Colonic mucosa (tissue), 4 donors: ENCODE measurements at regions not wholly inside any gene's neighbourhood (a gene's known extent, or its start where the extent isn't known, plus 50 kb on each side); places are given as distances from the start of the nearest gene placed in this dataset.
A peak's percentile ranks its signal among the peaks of the same experiment; 100 is the strongest.
"Not testable (repeated sequence)": the region's sequence is repeated elsewhere in the genome, so short reads cannot be mapped to it uniquely, and the experiment has no call there.

Experiments used
- DNase-seq: peaks from one replicate; pipeline ENCODE4 v3.0.0-alpha.2; 2020
- H3K27ac ChIP-seq: fragments of 200-600 bp; one replicate; pipeline ENCODE4 v1.8.0; 2021
- H3K27me3 ChIP-seq: fragments of 200-600 bp; one replicate; pipeline ENCODE4 v1.8.0; 2021
- H3K36me3 ChIP-seq: fragments of 200-600 bp; one replicate; pipeline ENCODE4 v1.8.0; 2021
- H3K4me1 ChIP-seq: fragments of 200-600 bp; one replicate; pipeline ENCODE4 v1.8.0; 2021; ENCODE audit warnings: mild to moderate bottlenecking
- H3K4me3 ChIP-seq: fragments of 200-600 bp; one replicate; pipeline ENCODE4 v1.8.0; 2021
- H3K9ac ChIP-seq, 2 donors: one replicate each; pipeline ENCODE4 v1.7.0; 2013; ENCODE audit warnings: control low read depth in 2 of 2, low read depth in 2 of 2, low read length in 2 of 2
- H3K9me3 ChIP-seq: fragments of 200-600 bp; one replicate; pipeline ENCODE4 v1.8.0; 2021
- CTCF ChIP-seq: fragments of 200-600 bp; IDR thresholded peaks from one replicate; pipeline ENCODE4 v1.8.0; 2022; ENCODE audit warnings: antibody characterized with exemption, mild to moderate bottlenecking
- intact Hi-C: fragments of 100-400 bp; cut with DNase I; formaldehyde crosslinking; loops from one replicate; pipeline ENCODE4 v1.14.1; 2022
- donor health status: healthy.
- donor health status: DM: no; HTN: no; CAD: no.
- donor health status: DM: no; HTN: no; CAD: no.

GRCh38 chr13:28574617-28575142 lies 79.8 kb upstream of the FLT1 start:
- intact Hi-C loops, result no loop called here
- Histone ChIP-seq H3K27ac (peak overlapping the region; percentile 52), H3K9me3 (no peaks in the 10 kb centered on the region), H3K4me3 (no peak overlapping the region), H3K36me3 (no peaks in the 10 kb centered on the region), H3K27me3 (no peaks in the 10 kb centered on the region), H3K9ac (no peak overlapping the region), H3K4me1 (no peaks in the 10 kb centered on the region)
- peak; percentile 65 for DNase-seq
- TF ChIP-seq CTCF, result no peak

DNA sequence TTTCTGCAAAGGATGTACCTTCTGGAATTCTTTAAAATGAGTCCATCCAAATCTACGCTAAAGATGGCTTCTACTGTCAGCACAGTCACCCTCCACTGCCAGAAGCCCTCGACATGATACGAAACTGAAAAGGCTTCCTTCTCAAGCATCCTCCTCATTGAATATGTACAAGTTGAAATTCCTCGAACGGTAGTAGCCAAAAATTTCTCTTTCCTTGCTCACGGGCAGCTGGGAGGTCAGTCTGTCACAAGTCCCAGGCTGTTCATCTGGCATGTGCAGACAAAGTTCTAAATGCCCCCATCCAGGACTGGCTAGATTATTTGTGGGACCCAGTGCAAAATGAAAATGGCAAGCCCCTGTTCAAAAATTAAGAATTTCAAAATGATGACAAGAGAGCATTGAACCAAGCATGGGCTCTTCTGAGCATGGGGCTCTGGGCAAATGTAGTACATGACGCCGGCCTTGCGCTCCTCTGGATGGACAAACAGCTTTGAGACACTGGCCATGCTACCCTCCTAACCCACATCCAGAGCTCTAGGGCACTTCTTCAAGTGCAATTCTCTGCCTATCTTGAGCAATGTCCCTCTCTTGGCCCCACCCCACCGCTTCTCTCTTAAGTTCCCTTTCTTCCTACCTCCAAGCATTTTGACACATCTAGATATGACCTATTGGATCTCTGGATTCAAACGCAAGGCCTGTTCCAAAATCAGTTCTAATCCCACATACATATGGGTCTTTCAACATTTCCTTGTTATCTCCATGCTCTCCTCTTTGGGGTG lies 78.9 kb upstream of the FLT1 start:
- H3K27ac ChIP-seq, result peak overlapping the region; percentile 52
- H3K4me1 ChIP-seq, result no peaks in the 10 kb centered on the region
- H3K9ac ChIP-seq, result no peak overlapping the region
- intact Hi-C loops, result no loop called here
- H3K4me3 ChIP-seq, result no peak overlapping the region
- no peaks in the 10 kb centered on the region for H3K9me3 ChIP-seq
- H3K27me3 ChIP-seq, result no peaks in the 10 kb centered on the region
- H3K36me3 ChIP-seq, result no peaks in the 10 kb centered on the region
- TF ChIP-seq CTCF, result no peak
- no peak for DNase-seq

- Histone ChIP-seq H3K9ac (no peak overlapping the region), H3K9me3 (no peaks in the 10 kb centered on the region), H3K27me3 (no peaks in the 10 kb centered on the region), H3K36me3 (no peaks in the 10 kb centered on the region), H3K27ac (no peak overlapping the region), H3K4me1 (no peaks in the 10 kb centered on the region), H3K4me3 (no peak overlapping the region)
- TF ChIP-seq CTCF, result no peak
- DNase-seq, result no peak
- intact Hi-C loops, result no loop called here
These were observed 77.9 kb upstream of the FLT1 start for GRCh38 chr13:28572871-28573270.

DNA sequence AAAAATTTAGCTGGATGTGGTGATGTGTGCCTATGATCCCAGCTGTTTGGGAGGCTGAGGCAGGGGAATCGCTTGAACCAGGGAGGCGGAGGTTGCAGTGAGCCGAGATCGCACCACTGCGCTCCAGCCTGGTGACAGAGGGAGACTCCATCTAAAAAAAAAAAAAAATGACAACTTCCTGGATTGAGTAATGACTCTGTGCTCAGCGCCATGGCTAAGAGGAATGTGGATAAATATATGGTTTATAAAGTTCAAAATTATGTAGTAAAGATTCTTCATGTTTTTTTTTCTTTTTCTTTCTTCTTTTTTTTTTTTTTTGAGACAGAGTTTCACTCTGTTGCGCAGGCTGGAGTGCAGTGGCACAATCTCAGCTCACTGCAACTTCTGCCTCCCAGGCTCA lies 75.4 kb upstream of the FLT1 start:
- H3K27me3 ChIP-seq, H3K4me1 ChIP-seq, DNase-seq, H3K36me3 ChIP-seq, H3K4me3 ChIP-seq, H3K27ac ChIP-seq, intact Hi-C loops, H3K9me3 ChIP-seq, H3K9ac ChIP-seq: not testable (repeated sequence)

GRCh38 chr13:28569886-28570285 lies 75.0 kb upstream of the FLT1 start:
- H3K4me1 ChIP-seq, result no peaks in the 10 kb centered on the region
- no peaks in the 10 kb centered on the region for H3K9me3 ChIP-seq
- TF ChIP-seq CTCF, result no peak
- intact Hi-C loops, result no loop called here
- no peaks in the 10 kb centered on the region for H3K27me3 ChIP-seq
- H3K4me3 ChIP-seq, result no peak overlapping the region
- no peak overlapping the region for H3K9ac ChIP-seq
- no peak overlapping the region for H3K27ac ChIP-seq
- no peaks in the 10 kb centered on the region for H3K36me3 ChIP-seq
- DNase-seq, result no peak

GRCh38 chr13:28568286-28568685 lies 73.4 kb upstream of the FLT1 start:
- no peak overlapping the region for H3K9ac ChIP-seq
- H3K4me1 ChIP-seq, result no peaks in the 10 kb centered on the region
- no peak overlapping the region for H3K27ac ChIP-seq
- H3K4me3 ChIP-seq, result no peak overlapping the region
- TF ChIP-seq CTCF, result no peak
- DNase-seq, result peak; percentile 37
- H3K27me3 ChIP-seq, result no peaks in the 10 kb centered on the region
- intact Hi-C loops, result no loop called here
- no peaks in the 10 kb centered on the region for H3K9me3 ChIP-seq
- no peaks in the 10 kb centered on the region for H3K36me3 ChIP-seq
